HT-29 (cell line): ENCODE measurements at regions not wholly inside any gene's neighbourhood (a gene's known extent, or its start where the extent isn't known, plus 50 kb on each side); places are given as distances from the start of the nearest gene placed in this dataset.
A peak's percentile ranks its signal among the peaks of the same experiment; 100 is the strongest.

Experiments
- DNase-seq: peaks from one replicate; pipeline ENCODE4 v3.0.0-alpha.2; 2015; ENCODE audit warnings: low spot score

- no peak for DNase-seq
These were observed 1190.5 kb upstream of the SLC10A2 start for GRCh38 chr13:104256701-104257100.

GRCh38 chr13:104253063-104253680 lies 1187.0 kb upstream of the SLC10A2 start:
- peak; percentile 37 for DNase-seq

DNA sequence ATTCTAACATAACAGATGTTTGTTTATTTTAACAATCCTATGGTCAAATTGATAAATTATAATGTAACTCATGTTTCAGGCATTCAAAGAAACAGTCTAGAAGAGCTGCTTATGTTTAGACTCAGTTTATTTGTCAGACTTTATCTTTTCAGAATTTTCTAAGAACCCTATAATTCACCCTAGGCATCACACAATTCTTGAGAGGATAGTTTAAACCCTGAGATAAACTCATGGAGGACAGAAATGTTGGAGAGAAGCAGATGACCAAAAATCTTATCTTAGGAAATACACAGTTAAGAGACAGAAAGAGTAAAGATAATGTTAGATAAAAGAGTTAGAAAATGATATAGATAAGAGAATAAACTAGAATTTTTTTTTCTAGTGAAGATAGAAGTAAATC lies 1185.7 kb upstream of the SLC10A2 start:
- DNase-seq: no peak

DNA sequence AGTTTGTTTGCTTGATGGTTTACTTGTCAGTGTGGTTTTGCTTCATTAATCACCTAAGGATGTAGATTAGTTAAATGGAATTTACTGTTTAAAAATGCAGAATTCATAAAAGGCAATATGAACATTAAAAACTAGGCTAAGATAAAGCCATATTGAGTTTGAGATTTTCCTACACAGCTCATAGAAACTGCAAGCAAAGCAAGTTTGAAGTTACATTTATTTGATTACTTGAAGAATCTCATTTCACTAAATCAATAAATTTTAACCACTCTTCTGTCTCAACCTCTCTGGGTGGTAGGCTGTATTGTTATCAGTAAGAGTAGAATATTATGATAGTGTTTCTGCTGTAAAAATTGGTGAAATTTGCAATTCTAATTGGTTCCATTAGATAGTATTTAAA lies 1180.7 kb upstream of the SLC10A2 start:
- no peak for DNase-seq

DNA sequence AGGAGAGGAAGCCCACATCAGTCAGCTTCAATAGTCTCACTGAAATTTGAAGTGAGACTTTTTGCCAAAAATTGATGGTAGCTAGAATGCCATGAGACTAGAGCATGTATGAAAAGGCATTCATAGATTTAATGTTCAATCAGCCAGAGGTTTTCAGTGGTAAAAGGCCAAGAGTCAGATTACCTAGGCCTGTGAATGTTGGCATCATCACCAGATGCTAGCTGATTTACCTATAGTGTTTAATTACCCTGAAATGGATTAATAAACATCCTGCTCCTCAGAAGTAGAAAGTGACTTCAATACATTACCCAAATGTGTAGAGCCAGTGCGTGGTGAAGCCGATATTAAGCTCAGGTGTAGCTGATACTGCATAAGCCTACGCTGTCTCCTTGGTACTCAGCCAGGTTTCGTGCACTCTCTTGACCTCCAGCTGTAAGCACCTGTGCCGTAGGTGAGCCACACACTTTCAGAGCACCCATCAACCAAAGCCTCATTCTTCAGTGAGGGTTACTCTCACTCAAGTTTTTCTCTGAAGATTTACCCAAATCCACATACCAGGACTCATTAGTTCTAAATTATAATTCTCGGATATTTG lies 1140.3 kb upstream of the SLC10A2 start:
- no peak for DNase-seq

- no peak for DNase-seq
These were observed 1138.0 kb upstream of the SLC10A2 start for GRCh38 chr13:104204177-104204576.

- DNase-seq: no peak
These were observed 1132.6 kb upstream of the SLC10A2 start for GRCh38 chr13:104198801-104199200.

- no peak for DNase-seq
These were observed 1130.4 kb upstream of the SLC10A2 start for GRCh38 chr13:104196611-104197010.

GRCh38 chr13:104181526-104182231 lies 1115.5 kb upstream of the SLC10A2 start:
- no peak for DNase-seq

DNA sequence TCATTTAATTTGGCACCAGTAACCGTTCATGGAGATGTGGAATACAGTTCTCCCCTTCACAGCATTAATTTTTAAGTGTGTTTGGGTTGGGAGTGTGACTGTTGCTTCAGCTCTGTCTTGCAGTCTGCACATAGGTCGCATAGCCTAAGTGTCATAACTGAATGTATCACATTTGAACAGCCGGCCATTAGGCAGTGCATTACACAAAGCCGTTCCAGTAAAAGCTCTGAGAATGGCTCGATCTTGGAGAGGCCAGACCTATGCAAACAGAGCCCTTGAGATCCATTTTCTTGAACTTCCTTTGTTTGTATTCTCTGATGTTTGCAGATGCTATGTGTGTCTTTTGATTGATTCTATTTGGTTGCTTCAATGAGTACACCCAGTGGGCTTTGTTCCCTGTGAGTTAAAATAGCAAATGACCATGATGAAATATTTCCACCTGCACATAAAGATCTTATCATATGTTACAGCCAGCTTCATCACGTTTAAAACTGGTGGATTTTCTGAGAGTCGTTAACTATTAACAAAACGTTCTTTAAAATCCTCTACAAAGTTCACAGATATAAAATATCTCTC lies 1104.9 kb upstream of the SLC10A2 start:
- peak; percentile 93 for DNase-seq

GRCh38 chr13:104163866-104164630 lies 1097.8 kb upstream of the SLC10A2 start:
- no peak for DNase-seq

DNA sequence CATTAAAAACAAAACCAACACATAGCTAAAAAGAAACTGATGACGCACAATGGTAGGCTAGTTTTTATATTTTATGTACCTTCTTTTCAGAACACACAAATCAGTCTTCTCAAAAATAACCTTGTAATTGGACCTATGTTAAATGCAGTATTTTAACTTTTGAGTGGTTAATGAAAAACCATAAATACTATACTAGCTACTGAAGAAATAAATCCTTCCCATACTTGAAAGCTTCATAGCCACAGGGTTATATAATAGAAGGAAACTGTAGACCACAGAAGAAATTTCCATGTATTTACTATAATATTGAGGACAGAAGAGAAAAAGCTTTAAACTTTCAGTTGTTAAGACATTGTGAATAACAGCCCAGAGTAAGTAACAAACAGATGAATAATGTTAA lies 1094.3 kb upstream of the SLC10A2 start:
- DNase-seq: no peak

DNA sequence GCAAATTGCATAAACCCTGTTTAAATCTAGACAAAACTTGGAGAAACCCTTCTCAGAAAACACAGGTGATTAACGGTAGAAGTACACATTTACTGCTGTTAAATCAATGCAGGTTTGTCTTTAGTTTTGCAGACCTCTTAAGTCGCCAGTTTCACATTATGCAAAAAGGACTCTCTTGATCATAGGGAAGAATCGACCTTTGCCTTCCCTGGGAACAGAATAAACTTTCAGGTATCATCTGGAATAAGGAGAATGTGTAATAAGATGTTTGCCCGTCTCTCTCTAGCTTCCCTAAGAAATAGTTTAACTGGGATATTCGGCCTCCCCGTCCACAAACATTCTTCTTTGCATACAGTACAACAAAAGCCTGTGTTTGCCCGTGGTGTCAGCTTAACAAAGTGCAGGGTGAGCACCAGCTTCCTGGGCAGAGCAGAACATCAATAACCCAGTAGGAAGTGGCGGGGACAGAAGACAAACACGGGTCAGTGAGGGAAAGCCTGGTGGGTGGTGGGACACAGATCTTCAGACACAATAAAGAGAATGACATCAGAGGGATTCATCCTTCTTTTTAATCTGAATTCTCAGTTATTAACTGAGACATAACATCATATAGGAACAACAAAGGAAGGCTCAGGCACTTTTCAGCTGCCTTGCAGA lies 1077.7 kb upstream of the SLC10A2 start:
- DNase-seq: peak; percentile 87

DNA sequence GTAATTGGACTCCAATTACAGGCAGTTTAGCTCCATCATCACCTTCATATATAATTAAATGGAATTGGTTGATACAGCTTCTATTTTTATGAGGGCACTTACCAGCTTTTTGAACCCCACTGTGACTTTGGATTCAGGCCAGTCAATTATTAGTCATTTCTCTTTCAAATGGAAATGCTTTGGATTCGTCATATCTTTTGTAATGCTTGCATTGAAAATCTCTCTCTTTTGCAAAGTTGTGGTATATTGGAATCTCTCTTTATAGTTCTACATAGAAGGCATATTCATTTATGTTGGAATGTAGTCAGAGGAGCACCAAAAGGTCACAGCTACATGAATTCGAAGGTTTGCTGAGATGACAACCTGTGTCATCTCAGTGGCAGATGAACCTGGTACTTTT lies 1074.3 kb upstream of the SLC10A2 start:
- peak; percentile 73 for DNase-seq

DNA sequence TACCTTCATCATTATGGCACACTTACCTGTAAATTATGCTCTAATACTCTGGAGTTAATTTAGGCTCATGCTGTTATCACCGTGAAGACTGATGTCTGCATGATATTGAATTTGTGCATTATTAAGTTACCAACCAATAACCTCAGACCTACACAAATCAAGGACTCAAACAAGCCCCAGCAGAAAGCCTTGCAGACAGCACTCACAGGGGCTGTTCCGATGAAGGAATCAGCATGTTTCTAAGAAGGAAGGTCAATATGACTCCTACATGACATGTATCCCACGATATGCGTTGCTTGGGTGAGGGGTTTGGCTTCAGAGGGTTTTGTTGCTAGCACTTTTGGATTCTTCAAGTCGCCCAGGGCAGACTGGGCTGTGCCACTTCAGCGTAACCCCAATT lies 1071.2 kb upstream of the SLC10A2 start:
- DNase-seq: no peak

- DNase-seq: no peak
These were observed 1066.6 kb upstream of the SLC10A2 start for GRCh38 chr13:104132849-104133248.

- DNase-seq: no peak
These were observed 1047.9 kb upstream of the SLC10A2 start for GRCh38 chr13:104114101-104114500.

DNA sequence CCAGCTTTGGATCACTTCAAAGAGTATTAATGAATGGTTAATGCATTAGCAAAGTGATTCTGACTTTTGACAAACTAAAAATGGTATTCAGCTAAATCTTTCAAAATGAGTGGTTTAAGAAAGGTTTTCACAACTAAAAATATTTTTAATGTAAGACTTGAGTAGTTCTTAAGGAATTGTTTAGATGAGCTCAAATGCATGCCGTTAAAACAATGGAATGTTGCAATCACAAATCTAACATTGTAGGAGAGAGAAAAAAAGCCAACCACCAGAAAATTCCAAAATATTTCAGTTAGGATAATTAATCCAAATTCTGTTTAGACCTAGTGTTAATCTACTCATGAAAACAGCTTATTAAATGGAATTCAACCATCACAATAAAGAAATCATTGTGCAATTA lies 1044.8 kb upstream of the SLC10A2 start:
- DNase-seq: no peak

- DNase-seq: peak; percentile 84
These were observed 1040.6 kb upstream of the SLC10A2 start for GRCh38 chr13:104106705-104107393.

DNA sequence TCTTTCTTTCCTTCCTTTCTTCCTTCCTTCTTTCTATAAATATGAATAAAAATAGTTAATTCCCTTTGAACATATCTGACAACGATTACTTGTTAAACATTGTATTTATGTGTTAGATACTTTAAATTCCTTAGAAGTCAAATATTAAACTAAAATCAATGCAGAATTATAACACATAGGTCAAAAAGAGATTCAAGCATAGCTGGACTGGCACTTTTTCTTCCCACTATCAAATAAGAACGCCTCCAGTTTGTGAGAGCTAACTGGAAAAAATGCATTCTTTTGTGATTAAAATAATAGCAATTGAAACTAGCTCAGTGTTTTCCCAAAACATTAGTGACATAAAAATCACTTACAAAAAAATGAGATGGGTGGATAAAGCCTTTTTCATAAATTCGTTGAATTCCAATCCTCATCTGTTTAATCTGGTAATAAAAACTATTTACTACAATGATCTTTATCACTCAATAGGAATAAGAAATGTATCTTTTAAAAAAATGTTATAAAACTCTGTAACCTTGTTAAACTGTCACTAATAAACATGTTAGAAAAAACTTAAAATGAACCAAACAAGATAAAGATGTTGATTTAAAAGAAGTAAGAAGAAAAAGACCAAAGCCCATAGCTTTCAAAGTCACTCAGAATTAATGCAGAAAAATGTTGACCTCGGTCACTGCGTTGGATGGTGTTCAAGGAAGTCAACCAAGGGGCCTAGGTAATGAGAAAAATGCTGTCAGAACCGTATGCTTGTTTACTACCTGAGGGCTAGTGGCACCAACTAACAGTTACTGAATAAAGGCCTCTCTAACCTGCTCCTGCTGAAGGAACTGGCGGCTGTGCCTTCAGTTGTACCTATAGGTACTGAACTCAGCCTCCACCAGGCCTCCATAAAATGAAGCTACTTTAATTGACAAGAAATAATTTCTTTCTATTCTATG lies 1039.5 kb upstream of the SLC10A2 start:
- DNase-seq: peak; percentile 89
